Mesendoderm (in vitro differentiated cells): ENCODE measurements at regions not wholly inside any gene's neighbourhood (a gene's known extent, or its start where the extent isn't known, plus 50 kb on each side); places are given as distances from the start of the nearest gene placed in this dataset.

Experiments used
- DNase-seq: peaks from one replicate; pipeline ENCODE4 v3.0.0; 2013
- H2AK5ac ChIP-seq: 2 replicates; pipeline ENCODE4 v1.6.1; 2013; ENCODE audit warnings: low read length, inconsistent platforms
- H2BK120ac ChIP-seq: 2 replicates; pipeline ENCODE4 v1.6.1; 2013; ENCODE audit warnings: low read depth, mild to moderate bottlenecking, low read length, moderate library complexity, mixed read lengths
- H2BK15ac ChIP-seq: replicated peaks from 2 replicates; pipeline ENCODE4 v1.6.1; 2013; ENCODE audit warnings: low read depth, mild to moderate bottlenecking, moderate library complexity
- H2BK5ac ChIP-seq: 2 replicates; pipeline ENCODE4 v1.6.1; 2013; ENCODE audit warnings: low read length, inconsistent platforms
- H3K18ac ChIP-seq: 2 replicates; pipeline ENCODE4 v1.6.1; 2013; ENCODE audit warnings: mild to moderate bottlenecking, low read length, mixed read lengths
- H3K23ac ChIP-seq: one replicate; pipeline ENCODE4 v1.6.1; 2013; ENCODE audit warnings: low read length
- H3K27ac ChIP-seq: 2 replicates; pipeline ENCODE4 v1.5.1; 2013; ENCODE audit warnings: low read depth, mild to moderate bottlenecking, inconsistent platforms, low read length, moderate library complexity
- H3K27me3 ChIP-seq: 2 replicates; pipeline ENCODE4 v1.6.1; 2013; ENCODE audit warnings: low read length, control low read depth, mild to moderate bottlenecking, inconsistent platforms; ENCODE audit not compliant: insufficient read depth, poor library complexity
- H3K36me3 ChIP-seq: 2 replicates; pipeline ENCODE4 v1.6.1; 2013; ENCODE audit warnings: low read length, inconsistent platforms; ENCODE audit not compliant: control insufficient read depth, insufficient read depth
- H3K4ac ChIP-seq: one replicate; pipeline ENCODE4 v1.6.1; 2013; ENCODE audit warnings: low read depth, mild to moderate bottlenecking, low read length, moderate library complexity
- H3K4me1 ChIP-seq: 2 replicates; pipeline ENCODE4 v1.6.1; 2013; ENCODE audit warnings: low read depth, low read length, inconsistent platforms; ENCODE audit not compliant: control insufficient read depth
- H3K4me2 ChIP-seq: 2 replicates; pipeline ENCODE4 v1.6.1; 2013; ENCODE audit warnings: low read length
- H3K4me3 ChIP-seq: 2 replicates; pipeline ENCODE4 v1.5.1; 2013; ENCODE audit warnings: mild to moderate bottlenecking, low read length
- H3K56ac ChIP-seq: one replicate; pipeline ENCODE4 v1.6.1; 2013; ENCODE audit warnings: low read length
- H3K79me1 ChIP-seq: 2 replicates; pipeline ENCODE4 v1.6.1; 2013; ENCODE audit warnings: low read length, inconsistent platforms
- H3K79me2 ChIP-seq: 2 replicates; pipeline ENCODE4 v1.6.1; 2013; ENCODE audit warnings: mild to moderate bottlenecking, low read length; ENCODE audit not compliant: control insufficient read depth, insufficient read depth
- H3K9ac ChIP-seq: 2 replicates; pipeline ENCODE4 v1.6.1; 2013; ENCODE audit warnings: low read length, inconsistent platforms
- H4K5ac ChIP-seq: one replicate; pipeline ENCODE4 v1.6.1; 2013; ENCODE audit warnings: low read length
- H4K8ac ChIP-seq: one replicate; pipeline ENCODE4 v1.6.1; 2013; ENCODE audit warnings: low read depth, mild to moderate bottlenecking, control low read depth, low read length, moderate library complexity
- WGBS: extraction: QIAGEN DNeasy Blood & Tissue Kit; methylation state at CpG from one replicate; pipeline ENCODE4 v1.1.7; 2013; ENCODE audit warnings: low lambda C conversion rate, missing lambda C conversion rate; ENCODE audit not compliant: insufficient coverage; ENCODE audit errors: extremely low coverage; 5-methylcytosine and 5-hydroxymethylcytosine counted together

GRCh38 chr2:177320596-177320995 is 56.1 kb upstream of the NFE2L2 start:
- no peak overlapping the region for H2BK5ac ChIP-seq
- no peak overlapping the region for H4K8ac ChIP-seq
- H3K4ac ChIP-seq, result no peak overlapping the region
- no peak overlapping the region for H3K18ac ChIP-seq
- no peaks in the 10 kb centered on the region for H3K4me1 ChIP-seq
- no peak overlapping the region for H3K4me3 ChIP-seq
- no peak overlapping the region for H3K56ac ChIP-seq
- H3K27me3 ChIP-seq, result no peaks in the 10 kb centered on the region
- no peak overlapping the region for H2AK5ac ChIP-seq
- no peak overlapping the region for H2BK120ac ChIP-seq
- WGBS, result no CpG with 5 or more reads among the region's 2 CpGs
- no peak overlapping the region for H3K23ac ChIP-seq
- no peak for DNase-seq
- H3K79me1 ChIP-seq, result no peaks in the 10 kb centered on the region
- no peak overlapping the region for H3K27ac ChIP-seq
- H2BK15ac ChIP-seq, result no peak overlapping the region
- no peak overlapping the region for H4K5ac ChIP-seq
- H3K79me2 ChIP-seq, result no peaks in the 10 kb centered on the region
- no peak overlapping the region for H3K4me2 ChIP-seq
- no peaks in the 10 kb centered on the region for H3K36me3 ChIP-seq
- no peak overlapping the region for H3K9ac ChIP-seq

- Histone ChIP-seq H2AK5ac (no peak overlapping the region), H3K4me1 (no peaks in the 10 kb centered on the region), H2BK15ac (no peak overlapping the region), H3K4me2 (no peak overlapping the region), H4K5ac (no peak overlapping the region), H3K9ac (no peak overlapping the region), H3K56ac (no peak overlapping the region), H3K79me2 (no peaks in the 10 kb centered on the region), H3K27ac (no peak overlapping the region), H3K18ac (no peak overlapping the region), H3K79me1 (no peaks in the 10 kb centered on the region), H4K8ac (no peak overlapping the region), H3K4ac (no peak overlapping the region), H3K23ac (no peak overlapping the region), H2BK5ac (no peak overlapping the region), H3K36me3 (no peaks in the 10 kb centered on the region), H2BK120ac (no peak overlapping the region), H3K27me3 (no peaks in the 10 kb centered on the region), H3K4me3 (no peak overlapping the region)
- DNase-seq, result peak; percentile 40
- WGBS, result no CpG with 5 or more reads among the region's 5 CpGs
These were observed 58.3 kb upstream of the NFE2L2 start for GRCh38 chr2:177322801-177323261.

GRCh38 chr2:177324797-177325196 is 60.3 kb upstream of the NFE2L2 start:
- Histone ChIP-seq H3K4ac (no peak overlapping the region), H3K36me3 (no peaks in the 10 kb centered on the region), H3K4me2 (no peak overlapping the region), H3K4me1 (no peaks in the 10 kb centered on the region), H2BK15ac (no peak overlapping the region), H3K27ac (no peak overlapping the region), H2BK5ac (no peak overlapping the region), H3K18ac (no peak overlapping the region), H4K8ac (no peak overlapping the region), H3K9ac (no peak overlapping the region), H2BK120ac (no peak overlapping the region), H4K5ac (no peak overlapping the region), H3K27me3 (no peaks in the 10 kb centered on the region), H3K23ac (no peak overlapping the region), H2AK5ac (no peak overlapping the region), H3K4me3 (no peak overlapping the region), H3K79me1 (no peaks in the 10 kb centered on the region), H3K79me2 (no peaks in the 10 kb centered on the region), H3K56ac (no peak overlapping the region)
- no CpG with 5 or more reads among the region's 3 CpGs for WGBS
- no peak for DNase-seq

GRCh38 chr2:177325554-177325953 is 61.0 kb upstream of the NFE2L2 start:
- H3K56ac ChIP-seq, result no peak overlapping the region
- no peak overlapping the region for H3K23ac ChIP-seq
- no peaks in the 10 kb centered on the region for H3K79me2 ChIP-seq
- no peak overlapping the region for H3K18ac ChIP-seq
- H4K8ac ChIP-seq, result no peak overlapping the region
- no peaks in the 10 kb centered on the region for H3K36me3 ChIP-seq
- no peak overlapping the region for H3K4me2 ChIP-seq
- H2AK5ac ChIP-seq, result no peak overlapping the region
- H3K79me1 ChIP-seq, result no peaks in the 10 kb centered on the region
- no peak for DNase-seq
- H3K4me1 ChIP-seq, result no peaks in the 10 kb centered on the region
- H2BK15ac ChIP-seq, result no peak overlapping the region
- WGBS, result no CpG with 5 or more reads among the region's 1 CpG
- no peak overlapping the region for H4K5ac ChIP-seq
- H3K27me3 ChIP-seq, result no peaks in the 10 kb centered on the region
- H3K4me3 ChIP-seq, result no peak overlapping the region
- no peak overlapping the region for H3K4ac ChIP-seq
- H3K9ac ChIP-seq, result no peak overlapping the region
- H2BK120ac ChIP-seq, result no peak overlapping the region
- H2BK5ac ChIP-seq, result no peak overlapping the region
- no peak overlapping the region for H3K27ac ChIP-seq

GRCh38 chr2:177326005-177326404 is 61.5 kb upstream of the NFE2L2 start:
- Histone ChIP-seq H3K4me2 (no peak overlapping the region), H3K79me2 (no peaks in the 10 kb centered on the region), H3K79me1 (no peaks in the 10 kb centered on the region), H4K8ac (no peak overlapping the region), H3K27me3 (no peaks in the 10 kb centered on the region), H4K5ac (no peak overlapping the region), H2BK120ac (no peak overlapping the region), H2AK5ac (no peak overlapping the region), H3K4me3 (no peak overlapping the region), H3K4ac (no peak overlapping the region), H3K56ac (no peak overlapping the region), H3K18ac (no peak overlapping the region), H3K36me3 (no peaks in the 10 kb centered on the region), H2BK15ac (no peak overlapping the region), H3K27ac (no peak overlapping the region), H3K23ac (no peak overlapping the region), H3K9ac (no peak overlapping the region), H3K4me1 (no peaks in the 10 kb centered on the region), H2BK5ac (no peak overlapping the region)
- WGBS, result no CpG with 5 or more reads among the region's 3 CpGs
- no peak for DNase-seq

- H4K8ac ChIP-seq, result no peak overlapping the region
- no peak overlapping the region for H3K4me3 ChIP-seq
- H3K23ac ChIP-seq, result no peak overlapping the region
- DNase-seq, result no peak
- H3K4me1 ChIP-seq, result no peaks in the 10 kb centered on the region
- no peak overlapping the region for H3K18ac ChIP-seq
- no peak overlapping the region for H3K9ac ChIP-seq
- H3K4ac ChIP-seq, result no peak overlapping the region
- H2BK120ac ChIP-seq, result no peak overlapping the region
- no peak overlapping the region for H3K56ac ChIP-seq
- H2BK15ac ChIP-seq, result no peak overlapping the region
- no peak overlapping the region for H3K27ac ChIP-seq
- H2BK5ac ChIP-seq, result no peak overlapping the region
- no peaks in the 10 kb centered on the region for H3K36me3 ChIP-seq
- no peak overlapping the region for H3K4me2 ChIP-seq
- no peaks in the 10 kb centered on the region for H3K27me3 ChIP-seq
- no peak overlapping the region for H2AK5ac ChIP-seq
- no peaks in the 10 kb centered on the region for H3K79me2 ChIP-seq
- no peak overlapping the region for H4K5ac ChIP-seq
- no peaks in the 10 kb centered on the region for H3K79me1 ChIP-seq
These were observed 62.1 kb upstream of the NFE2L2 start for GRCh38 chr2:177326591-177326990.
